HL-60 (cell line): ENCODE measurements at regions not wholly inside any gene's neighbourhood (a gene's known extent, or its start where the extent isn't known, plus 50 kb on each side); places are given as distances from the start of the nearest gene placed in this dataset.

Experiments used
- REST ChIP-seq: IDR thresholded peaks from 2 replicates; pipeline ENCODE4 v1.6.1; 2012; ENCODE audit warnings: low read depth; ENCODE audit not compliant: insufficient replicate concordance
- TF ChIP-seq, protein P1 (sequence below): IDR thresholded peaks from one replicate; pipeline ENCODE4 v1.5.1; 2011; ENCODE audit warnings: low read length, control low read depth, inconsistent platforms; ENCODE audit not compliant: insufficient read depth

- TF ChIP-seq, protein P1, sequence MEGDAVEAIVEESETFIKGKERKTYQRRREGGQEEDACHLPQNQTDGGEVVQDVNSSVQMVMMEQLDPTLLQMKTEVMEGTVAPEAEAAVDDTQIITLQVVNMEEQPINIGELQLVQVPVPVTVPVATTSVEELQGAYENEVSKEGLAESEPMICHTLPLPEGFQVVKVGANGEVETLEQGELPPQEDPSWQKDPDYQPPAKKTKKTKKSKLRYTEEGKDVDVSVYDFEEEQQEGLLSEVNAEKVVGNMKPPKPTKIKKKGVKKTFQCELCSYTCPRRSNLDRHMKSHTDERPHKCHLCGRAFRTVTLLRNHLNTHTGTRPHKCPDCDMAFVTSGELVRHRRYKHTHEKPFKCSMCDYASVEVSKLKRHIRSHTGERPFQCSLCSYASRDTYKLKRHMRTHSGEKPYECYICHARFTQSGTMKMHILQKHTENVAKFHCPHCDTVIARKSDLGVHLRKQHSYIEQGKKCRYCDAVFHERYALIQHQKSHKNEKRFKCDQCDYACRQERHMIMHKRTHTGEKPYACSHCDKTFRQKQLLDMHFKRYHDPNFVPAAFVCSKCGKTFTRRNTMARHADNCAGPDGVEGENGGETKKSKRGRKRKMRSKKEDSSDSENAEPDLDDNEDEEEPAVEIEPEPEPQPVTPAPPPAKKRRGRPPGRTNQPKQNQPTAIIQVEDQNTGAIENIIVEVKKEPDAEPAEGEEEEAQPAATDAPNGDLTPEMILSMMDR = no peak
- no peak for TF ChIP-seq REST
Observed at GRCh38 chr4:123817025-123817688, 420.6 kb downstream of the SPRY1 start.
